GM04503 (cell line): ENCODE measurements at regions not wholly inside any gene's neighbourhood (a gene's known extent, or its start where the extent isn't known, plus 50 kb on each side); places are given as distances from the start of the nearest gene placed in this dataset.
"Not testable (repeated sequence)": the region's sequence is repeated elsewhere in the genome, so short reads cannot be mapped to it uniquely, and the experiment has no call there.

Experiments used
- DNase-seq: peaks from one replicate; pipeline ENCODE4 v3.0.0-alpha.2; 2012; ENCODE audit warnings: low read depth

DNA sequence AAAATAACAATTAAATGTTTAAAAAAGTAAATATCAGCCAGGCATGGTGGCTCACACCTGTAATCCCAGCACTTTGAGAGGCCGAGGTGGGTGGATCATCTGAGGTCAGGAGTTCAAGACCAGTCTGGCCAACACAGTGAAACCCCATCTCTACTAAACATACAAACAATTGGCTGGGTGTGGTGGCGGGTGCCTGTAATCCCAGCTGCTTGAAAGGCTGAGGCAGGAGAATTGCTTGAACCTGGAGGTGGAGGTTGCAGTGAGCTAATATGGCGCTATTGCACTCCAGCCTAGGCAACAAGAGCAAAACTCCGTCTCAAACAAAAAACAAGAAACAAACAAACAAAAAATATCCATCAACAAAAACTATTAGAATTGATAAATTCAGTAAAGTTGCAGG is 77.5 kb downstream of the SNX5 start:
- not testable (repeated sequence) for DNase-seq

DNA sequence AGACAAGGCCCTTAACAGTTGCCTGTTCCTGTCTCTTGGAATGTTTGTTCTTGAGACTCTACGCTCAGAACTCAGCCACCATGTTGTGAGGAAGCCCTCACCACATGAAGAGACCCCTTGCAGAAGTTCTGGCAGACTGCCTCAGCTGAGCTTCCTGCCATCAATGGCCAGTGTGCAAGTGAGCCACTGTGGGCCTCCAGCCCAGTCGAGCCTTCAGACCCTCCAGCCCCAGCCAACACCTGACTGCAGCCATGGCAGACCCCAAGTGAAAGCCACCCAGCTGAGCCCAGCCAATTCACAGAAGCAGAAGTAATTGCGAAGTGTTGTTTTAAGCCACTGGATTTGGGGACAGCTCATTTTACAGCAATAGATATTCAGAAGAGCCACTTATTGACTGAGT is 78.3 kb downstream of the SNX5 start:
- DNase-seq = no peak

DNA sequence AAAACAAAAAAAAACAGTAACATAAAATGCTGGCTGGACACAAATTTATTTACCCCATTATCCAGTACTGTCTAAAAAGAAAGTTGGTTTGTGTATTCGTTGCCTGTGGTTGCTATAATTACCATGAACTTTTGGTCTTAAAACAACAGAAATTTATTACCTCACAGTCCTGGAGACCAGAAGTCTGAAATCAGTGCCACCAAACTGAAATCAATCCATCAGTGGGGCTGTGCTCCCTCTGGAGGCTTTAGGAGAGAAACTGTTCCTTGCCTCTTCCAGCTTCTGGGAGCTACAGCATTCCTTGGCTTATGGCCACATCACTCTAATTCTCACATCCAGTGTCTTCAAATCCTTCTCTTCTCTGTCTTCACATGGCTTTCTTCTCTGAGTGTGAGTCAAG is 79.4 kb downstream of the SNX5 start:
- no peak for DNase-seq

DNA sequence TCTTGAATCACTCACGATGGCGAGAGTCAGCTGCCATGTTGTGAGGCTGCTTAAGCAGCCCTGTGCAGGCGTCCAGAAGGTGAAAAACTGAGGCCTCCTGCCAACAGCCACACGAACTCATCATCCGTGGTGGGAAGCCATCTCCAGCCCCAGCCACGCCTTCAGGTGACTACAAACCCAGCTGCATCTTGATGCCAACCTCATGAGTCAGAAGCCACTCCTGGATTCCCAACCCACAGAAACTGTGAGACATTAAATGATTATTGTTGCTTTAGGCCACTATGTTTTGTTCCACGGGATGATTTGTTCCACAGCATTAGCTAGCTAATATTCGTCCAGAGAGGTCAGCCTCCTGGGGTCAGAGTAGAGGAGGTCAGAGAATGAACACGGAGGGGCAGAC is 80.5 kb downstream of the SNX5 start:
- DNase-seq = no peak

DNA sequence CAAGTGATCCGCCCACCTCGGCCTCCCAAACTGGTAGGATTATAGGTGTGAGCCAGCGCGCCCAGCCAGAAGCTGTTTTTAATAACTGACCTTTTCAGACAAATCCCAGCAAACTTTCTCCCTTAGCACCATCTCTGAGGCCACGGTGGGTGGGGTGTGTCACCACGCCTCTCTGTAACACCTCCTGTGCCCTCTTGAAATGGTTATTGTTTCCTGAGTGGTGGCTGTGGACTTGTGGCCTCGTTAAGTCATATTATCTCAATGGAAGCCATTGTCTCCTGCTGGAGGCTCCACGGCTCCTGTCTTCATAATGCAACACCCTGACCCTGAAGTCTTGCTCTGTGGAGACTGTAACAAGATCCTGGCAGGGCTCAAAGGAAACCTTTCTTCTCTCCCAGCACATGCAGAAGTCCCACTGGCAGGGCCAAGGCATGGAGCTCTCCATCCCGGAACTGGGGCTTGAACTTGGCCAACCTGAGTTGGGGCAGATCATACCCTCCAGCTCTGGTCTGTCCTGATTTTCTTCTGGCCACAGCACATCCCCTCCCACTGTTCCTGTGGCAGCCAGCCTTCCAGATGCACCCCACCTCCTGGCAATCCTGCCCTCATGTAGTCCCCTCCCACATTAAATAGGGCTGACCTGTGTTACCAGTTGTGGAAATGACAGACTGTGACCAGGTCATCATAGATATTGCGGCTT is 81.1 kb downstream of the SNX5 start:
- DNase-seq = no peak

DNA sequence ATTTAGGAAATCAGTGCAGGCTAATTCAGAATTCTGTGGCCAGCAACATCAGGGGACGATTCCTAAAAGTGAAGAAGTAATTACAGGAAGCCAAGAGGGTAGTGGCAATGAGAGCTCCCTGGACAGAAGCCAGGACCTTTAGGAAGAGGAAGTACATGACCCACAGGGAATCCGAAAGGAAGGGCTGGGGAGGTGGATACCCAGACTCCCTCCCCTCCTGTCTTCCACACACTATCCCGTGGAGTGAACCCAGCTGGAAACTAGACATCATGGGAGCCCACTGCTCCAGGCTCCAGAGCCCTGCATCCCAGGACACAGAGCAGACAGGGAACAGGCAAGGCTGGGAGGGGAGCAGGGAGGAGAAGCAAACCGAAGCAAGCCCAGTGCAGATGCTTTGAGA is 83.0 kb downstream of the SNX5 start:
- no peak for DNase-seq

DNA sequence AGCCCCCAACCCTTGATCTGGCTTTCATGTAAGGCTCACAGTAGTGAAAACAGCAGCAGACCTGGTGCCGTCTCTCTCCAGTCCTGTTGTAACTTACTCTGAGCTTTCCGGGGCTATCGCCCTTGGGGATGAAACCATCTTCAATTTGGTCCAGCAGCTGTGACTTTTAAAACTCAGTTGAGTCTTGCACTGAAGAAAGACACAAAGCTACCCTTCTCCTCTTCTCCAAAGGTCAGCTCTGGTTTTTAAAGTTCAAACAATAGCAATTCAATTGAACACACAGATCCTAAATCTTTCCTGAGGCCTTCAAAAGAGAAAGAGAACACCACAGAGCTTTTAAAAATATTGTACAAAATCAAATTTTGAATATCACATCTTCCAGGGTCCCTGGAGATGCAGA is 83.5 kb downstream of the SNX5 start:
- no peak for DNase-seq

DNA sequence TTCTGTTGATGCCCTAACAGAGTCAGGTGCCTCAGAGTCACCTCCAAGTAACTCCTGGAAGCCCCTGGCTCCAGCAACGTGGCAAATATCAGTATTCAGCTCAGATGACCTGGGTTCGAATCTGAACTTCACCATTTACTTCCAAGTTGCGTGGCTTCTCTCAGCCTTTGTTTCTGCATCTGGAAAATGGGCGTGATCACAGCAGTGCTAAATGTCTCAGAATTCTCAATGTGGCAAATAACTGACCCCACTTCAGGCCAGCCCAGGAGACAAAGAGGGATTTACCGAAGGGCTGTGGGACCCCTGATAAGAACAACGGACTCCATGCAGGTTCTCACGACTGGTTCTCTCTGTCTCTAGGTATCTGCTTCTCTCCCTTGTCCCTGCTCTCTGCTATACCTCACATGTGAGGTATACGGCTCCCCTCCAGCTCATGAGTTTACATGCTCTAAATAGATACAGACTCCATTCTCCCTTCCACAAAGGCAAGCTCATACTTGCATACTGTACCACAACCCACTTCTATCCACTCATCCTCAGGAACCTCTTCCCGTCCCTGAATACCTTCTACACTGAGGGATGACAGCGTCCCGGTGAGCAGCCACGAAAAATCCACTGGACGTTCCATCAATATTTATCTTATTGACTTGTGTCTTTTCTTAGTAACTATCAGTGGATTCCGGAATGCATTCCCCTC is 84.1 kb downstream of the SNX5 start:
- DNase-seq = no peak

DNA sequence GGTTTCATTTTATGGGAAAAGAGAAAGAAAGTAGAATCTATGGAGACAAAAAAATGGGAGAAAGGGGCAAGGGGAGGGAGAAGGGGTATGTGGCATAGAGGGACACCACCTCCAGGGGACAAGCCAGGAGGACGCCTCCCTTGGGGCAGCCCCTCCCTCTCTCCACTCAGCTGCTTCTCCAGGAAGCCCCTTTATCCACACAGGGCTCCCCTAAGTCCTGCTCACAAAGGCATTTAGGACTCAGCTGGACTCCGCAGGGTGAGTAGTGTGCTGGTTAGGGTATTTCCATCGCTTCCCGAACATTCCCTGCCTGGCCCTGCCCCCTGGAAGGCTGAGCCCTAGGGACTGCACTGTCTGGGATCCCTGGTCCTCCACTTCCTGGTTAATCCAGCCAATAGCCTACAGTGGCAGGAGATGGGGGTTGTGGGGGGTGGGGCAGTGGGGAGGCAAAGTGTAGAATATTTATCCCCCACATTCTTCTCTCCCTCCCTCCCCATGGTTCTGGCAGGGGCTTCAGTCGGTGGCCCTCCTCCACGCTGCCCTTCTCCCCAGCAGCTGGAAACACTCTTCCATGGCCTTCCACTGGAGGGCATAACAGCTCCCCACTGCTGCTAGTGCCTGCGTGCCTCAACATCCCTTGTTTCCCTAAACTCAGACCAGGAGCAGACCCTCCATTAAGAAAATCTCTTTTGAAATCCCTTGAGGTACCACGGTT is 84.8 kb downstream of the SNX5 start:
- no peak for DNase-seq

DNA sequence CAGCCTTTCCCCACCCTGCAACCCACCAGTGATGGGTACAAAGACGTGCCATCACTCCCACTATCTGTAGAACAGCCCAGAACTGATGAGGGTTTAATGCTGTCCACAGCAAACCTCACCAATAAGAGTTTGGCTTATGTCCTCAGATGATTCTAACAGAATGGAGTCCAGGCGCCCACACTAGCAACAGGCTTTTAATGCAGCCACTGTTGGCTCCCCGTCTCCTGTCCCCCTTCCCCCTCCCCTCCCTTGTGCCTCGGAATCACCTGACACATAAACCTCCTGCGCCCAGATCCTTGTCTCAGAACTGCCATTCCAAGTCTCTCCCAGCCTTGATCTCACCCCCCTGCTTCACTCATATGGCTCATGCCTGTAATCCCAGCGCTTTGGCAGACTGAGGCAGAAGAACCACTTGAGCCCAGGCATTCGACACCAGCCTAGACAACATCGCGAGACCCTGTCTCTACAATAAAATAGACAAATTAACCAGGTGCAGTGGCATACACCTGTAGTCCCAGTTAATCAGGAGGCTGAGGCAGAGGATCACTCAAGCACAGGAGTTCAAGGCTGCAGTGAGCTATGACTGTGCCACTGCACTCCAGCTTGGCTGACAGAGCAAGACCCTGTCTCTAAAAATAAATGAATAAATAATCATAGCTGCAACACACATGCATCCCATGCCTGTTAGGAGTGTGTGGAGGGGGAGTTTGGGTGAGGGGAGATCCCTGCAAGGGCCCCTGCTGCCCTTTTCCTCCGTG is 85.6 kb downstream of the SNX5 start:
- no peak for DNase-seq

DNA sequence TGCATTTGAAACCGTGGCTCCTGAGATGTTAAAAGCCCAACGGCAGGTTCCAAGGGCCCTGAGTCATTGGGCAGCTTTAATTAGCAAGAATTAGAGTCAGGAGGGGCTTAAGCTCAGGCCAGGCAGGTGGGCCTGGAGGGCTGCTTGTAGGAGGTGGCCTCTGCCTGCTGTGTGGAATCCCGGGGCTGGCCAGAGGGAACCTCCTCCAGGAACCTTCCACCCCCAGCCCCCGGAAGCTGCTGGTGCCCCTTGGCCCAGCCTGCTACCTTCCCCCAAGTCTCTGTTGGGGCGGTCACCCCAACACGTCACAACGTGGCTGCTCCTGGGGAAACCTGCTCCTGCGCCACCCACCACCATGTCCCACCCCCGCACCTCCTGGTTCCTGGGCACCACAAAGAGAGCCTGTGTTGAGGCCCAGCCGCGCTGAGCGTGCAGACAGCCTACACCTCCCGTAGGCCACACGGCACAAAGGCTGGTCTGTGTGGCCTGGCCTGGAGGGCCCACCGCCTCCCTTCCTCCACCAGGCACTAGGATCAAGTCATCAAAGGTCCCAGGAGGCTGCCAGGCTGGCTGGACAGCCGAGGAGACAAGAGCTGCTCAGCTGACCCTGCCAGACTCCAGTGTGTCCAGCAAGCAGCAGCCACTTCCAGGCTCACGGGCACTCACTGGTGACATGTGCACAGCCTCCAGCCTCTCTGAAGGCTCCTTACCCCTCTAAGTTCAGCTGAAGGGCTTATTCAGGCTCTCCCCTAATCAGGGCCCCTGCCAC is 86.3 kb downstream of the SNX5 start:
- DNase-seq = no peak

DNA sequence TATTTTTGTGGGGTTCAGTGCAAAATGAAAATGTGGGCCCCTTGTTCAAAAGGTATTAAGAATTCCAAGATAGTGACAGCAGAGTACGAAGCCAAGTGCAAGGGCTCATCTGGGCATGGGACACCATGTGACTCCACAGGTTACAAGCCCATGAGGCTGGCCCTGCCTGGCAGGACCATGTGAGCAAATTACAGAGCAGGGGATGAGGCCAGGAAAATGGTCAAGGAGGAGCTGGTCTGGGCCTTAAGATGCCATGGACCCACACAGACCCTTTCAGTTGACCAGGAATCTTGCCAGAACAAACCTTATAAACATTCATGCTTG is 86.9 kb downstream of the SNX5 start:
- no peak for DNase-seq

DNA sequence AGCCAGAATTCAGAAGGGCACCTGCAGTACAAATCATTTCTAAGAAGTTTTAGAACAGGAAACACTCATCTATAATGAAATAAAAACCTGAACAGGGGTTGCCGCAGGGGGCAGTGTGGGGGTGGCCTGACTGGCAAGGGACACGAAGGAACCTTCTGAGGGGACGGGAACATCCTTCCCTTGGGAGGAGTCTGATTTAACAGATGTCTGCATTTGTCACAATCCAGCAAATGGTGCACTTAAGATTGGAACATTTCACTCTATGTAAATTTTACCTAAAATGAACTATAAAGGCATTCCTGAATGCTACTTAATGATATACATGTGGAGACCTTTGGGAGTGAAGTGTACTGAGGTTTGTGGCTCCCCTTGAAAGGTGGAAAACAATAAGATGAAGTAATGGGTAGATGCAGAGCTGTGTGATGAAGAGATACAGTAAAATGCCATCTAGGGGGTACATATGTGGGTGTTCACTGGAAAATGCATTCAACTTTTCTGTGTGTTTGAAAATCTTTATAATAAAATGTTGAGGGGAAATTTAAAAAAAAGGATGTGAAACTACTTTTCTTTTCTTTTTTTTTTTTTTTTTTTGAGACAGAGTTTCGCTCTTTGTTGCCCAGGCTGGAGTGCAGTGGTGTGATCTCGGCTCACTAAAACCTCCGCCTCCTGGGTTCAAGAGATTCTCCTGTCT is 89.5 kb downstream of the SNX5 start:
- DNase-seq = no peak

DNA sequence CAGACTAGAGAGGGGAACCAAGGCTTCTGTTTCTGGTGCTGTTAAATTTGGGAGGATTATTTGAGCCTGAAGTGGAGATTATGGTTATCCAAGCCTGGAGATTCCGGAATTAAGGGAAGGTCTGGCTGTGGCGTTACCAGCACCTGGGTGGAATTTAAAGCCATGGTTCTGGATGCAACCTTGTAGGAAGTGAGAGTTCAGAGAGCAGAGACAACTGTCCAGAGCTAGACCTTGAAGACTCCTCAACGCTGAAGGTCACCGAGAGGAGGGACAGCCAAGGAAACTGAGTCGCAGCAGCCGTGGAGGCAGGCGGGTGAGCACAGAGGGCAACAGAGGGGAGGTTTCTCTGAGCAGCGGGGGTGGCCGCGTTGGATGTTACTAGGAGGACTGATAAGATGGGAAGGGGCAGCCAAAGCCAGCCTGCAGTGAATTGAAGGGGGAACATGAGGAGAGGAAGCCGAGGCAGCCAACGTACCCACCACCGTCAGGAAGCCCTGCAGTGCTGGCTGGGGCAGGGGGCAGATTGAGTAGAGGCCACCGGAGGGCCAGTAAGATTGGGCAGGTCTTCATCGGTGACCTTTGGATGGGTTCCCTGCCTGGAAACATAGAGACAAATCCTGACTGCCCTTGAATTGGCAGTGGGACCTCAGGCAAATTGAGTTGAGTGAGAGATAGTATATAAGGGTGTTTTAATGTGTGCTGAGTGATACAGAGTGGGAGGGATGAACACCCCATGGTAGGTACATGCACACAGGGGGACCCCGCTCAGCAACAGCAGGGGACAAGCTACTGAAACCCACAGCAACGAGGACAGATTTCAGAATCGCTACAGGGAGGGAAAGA is 90.3 kb downstream of the SNX5 start:
- no peak for DNase-seq

DNA sequence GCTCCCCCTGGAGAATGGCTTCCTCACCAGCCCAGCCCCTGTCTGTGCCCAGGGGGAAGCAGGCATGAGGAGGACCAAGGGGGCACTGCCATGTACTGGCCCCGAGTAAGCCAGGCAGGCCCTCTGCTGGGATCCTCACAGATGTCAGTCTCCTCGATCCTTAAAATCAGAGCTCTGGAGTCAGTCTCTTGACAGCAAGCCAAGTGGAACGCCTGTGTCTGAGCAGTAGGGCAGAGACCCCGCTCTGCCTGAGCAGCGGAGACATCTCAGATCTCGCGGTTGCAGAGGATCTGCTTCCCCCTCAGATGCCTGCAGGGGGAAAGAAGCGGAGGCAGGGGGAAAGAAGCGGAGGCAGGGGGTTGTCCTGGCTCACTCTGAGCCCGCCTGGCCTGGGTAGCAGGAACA is 92.6 kb downstream of the SNX5 start:
- no peak for DNase-seq

DNA sequence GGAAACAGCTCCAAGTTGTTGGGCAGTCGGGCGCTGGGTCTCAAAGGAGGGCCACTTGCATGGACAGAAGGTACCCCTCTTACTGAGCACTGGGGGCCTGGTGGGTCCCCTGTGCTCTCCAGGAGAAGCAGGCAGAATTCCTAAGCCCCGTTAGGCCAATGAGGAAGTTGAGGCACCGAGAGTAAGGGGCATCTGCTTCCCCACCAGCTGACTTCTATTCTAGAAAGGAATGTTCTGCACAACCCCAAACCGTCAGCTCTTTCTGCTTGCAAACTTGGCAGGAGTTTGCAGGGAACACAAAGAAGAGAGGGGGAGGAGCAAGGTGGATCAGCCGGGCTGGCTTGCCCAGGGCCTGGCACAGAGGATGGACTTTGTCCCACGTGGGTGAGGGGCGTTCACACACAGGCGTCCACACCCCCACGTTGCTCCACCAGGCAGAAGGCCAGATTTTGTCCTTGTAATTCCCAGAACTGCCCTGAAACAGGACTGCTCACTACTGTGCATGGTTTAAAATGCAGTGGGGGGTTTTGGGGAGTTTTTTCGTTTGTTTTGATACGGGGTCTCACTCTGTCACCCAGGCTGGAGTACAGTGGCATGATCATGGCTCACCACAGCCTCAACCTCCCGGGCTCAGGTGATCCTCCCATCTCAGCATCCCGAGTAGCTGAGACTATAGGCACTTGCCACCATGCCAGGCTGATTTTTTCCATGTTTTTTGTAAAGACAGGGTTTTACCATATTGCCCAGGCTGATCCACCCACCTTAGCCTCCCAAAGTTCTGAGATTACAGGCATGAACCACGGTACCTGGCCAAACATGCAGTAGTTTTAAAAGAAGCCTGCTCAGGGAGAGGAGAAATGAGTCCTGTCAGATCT is 93.3 kb downstream of the SNX5 start:
- DNase-seq = no peak

DNA sequence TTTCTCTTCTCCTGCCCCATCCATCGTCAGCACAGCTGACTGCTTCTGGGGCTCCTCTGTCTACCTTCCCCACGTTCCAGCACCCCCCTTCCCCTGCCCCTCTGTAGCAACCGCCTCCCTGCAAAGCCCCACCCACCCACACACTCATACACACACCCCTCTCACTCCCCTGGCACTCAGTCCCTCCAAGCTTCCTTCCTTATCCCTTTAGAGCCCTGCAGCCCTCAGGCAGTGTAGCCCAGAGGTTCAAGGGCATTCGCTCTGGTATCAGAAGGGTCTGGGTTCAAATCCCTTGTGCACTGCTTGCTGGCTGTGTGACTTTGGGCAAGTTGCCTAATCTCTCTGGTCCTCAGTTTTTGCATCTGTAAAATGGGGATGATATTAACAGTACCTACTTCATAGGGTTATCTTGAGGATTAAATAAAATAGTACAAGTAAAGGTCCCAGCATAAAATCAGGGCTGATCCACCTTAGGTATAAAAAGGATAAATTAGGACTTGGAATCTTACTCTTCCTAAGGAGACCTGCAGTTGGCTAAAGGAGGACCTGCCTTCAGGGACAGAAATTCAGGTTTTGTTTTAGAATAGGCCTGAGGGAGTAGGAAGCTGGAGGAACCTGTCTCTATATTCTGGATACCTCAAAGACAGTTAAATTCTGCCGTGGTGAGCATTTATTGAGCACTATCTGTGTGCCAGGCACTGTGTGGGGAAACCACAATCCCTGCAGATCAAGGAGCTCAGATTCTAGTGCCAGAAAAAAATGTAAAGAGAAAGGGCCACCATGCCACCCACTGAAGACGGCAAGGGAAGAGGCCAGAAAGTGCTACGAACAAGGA is 94.1 kb downstream of the SNX5 start:
- DNase-seq = no peak
